Spinal cord (tissue), 10 donors: ENCODE measurements at regions not wholly inside any gene's neighbourhood (a gene's known extent, or its start where the extent isn't known, plus 50 kb on each side); places are given as distances from the start of the nearest gene placed in this dataset. TPM values are rescaled to one million over a fixed set of nuclear protein-coding genes. Genes with fewer than 3 reads are reported as not detected.

Experiments
- DNase-seq, 6 donors: peaks; one replicate each; pipeline versions ENCODE4 v3.0.0 to v3.0.0-alpha.2; 2013 to 2015; ENCODE audit warnings: low spot score in 6 of 6, low read depth in 4 of 6
- H3K27ac ChIP-seq: one replicate; pipeline ENCODE4 v1.5.1; 2013; ENCODE audit warnings: low read depth, low read length, control low read depth
- H3K27me3 ChIP-seq: one replicate; pipeline ENCODE4 v1.6.1; 2013; ENCODE audit warnings: low read length; ENCODE audit not compliant: control insufficient read depth, insufficient read depth
- H3K36me3 ChIP-seq: one replicate; pipeline ENCODE4 v1.6.1; 2013; ENCODE audit warnings: low read length; ENCODE audit not compliant: control insufficient read depth, insufficient read depth
- H3K4me1 ChIP-seq: one replicate; pipeline ENCODE4 v1.6.1; 2013; ENCODE audit warnings: low read length; ENCODE audit not compliant: control insufficient read depth, insufficient read depth
- H3K4me3 ChIP-seq: one replicate; pipeline ENCODE4 v1.5.1; 2013; ENCODE audit warnings: low read depth, low read length, control low read depth
- H3K9me3 ChIP-seq: one replicate; pipeline ENCODE4 v1.6.1; 2013; ENCODE audit warnings: low read length; ENCODE audit not compliant: control insufficient read depth, insufficient read depth
- WGBS: methylation state at CpG from one replicate; pipeline ENCODE4 v1.1.5; 2013; ENCODE audit warnings: missing lambda C conversion rate; ENCODE audit not compliant: insufficient coverage; 5-methylcytosine and 5-hydroxymethylcytosine counted together
- small RNA-seq: library from RNA; depleted of rRNA; stranded (forward); fragments of <200 nt; gene quantifications from one replicate; pipeline ENCODE3, GENCODE V24; 2014; ENCODE audit warnings: low replicate concordance
- donor health status: healthy.

DNA sequence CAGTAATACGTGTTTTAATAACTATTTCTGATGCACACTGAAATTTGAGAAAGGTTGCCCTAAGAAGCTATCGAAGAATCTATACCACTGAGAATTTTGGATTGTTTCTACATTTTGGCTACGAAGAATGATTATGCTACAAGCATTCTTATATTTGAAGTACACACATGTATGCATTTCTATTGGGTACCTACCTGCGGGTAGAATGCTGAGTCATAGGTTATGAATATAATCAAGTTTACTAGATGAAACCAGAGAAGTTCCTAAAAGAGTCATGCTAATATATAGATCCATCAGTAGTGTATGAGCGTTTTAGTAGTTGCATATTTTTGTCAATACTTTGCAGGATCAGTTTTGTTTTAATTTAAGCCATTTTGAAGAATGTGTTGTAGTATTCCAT, 62.0 kb upstream of the PCDH20 start:
- Histone ChIP-seq H3K27ac (no peak overlapping the region), H3K27me3 (no peaks in the 10 kb centered on the region), H3K9me3 (peaks cover 2% of the 10 kb centered on the region), H3K4me1 (no peaks in the 10 kb centered on the region), H3K36me3 (no peaks in the 10 kb centered on the region), H3K4me3 (no peak overlapping the region)
- WGBS = 100% methylated on average over 1 of the region's 5 CpGs
- DNase-seq = no peak

DNA sequence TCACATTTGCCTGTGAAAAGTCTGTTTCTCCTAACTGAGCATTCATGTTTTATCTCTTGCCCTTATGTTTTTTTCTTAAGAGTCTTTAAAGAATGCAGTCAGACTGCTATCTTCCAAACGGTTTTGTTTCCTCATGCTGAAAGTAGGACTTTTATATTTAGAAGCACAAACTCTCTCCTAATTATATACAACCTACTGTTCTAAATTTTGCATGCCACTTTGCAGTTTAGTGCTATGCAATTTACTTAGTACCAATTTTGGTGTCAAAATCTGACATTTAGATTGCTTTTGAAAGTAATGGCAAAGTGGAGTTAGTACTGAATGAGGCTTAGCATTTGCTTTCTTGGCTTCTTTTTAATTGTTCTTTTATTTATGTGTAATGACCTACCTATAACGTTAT, 55.1 kb upstream of the PCDH20 start:
- H3K9me3 ChIP-seq = no peaks in the 10 kb centered on the region
- H3K4me3 ChIP-seq = no peak overlapping the region
- 20% methylated on average over 1 of the region's 2 CpGs for WGBS
- H3K27me3 ChIP-seq = no peaks in the 10 kb centered on the region
- no peak overlapping the region for H3K27ac ChIP-seq
- DNase-seq = peak in 2 of 6 donors; percentile 11
- no peaks in the 10 kb centered on the region for H3K4me1 ChIP-seq
- no peaks in the 10 kb centered on the region for H3K36me3 ChIP-seq

DNA sequence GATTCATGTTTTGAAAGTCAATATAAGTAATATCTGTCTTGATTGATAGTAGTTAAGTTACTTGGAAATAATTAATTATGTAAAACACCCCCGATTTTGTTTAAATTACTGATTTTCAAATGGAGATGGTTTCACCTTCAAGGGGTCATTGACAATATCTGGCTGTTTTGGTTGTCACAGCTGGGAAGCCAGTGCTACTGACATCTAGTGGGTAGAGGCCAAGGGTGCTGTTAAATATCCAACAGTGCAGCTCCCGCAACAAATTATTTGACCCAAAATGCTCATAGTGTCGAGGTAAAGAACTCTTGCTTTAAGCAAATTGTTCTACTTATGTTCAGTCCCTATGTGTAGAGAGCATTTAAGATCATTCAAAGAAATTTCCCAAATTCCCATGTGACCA, 50.6 kb upstream of the PCDH20 start:
- H3K4me1 ChIP-seq = no peaks in the 10 kb centered on the region
- no peak overlapping the region for H3K27ac ChIP-seq
- no peaks in the 10 kb centered on the region for H3K36me3 ChIP-seq
- no CpG with 5 or more reads among the region's 3 CpGs for WGBS
- no peaks in the 10 kb centered on the region for H3K27me3 ChIP-seq
- no peaks in the 10 kb centered on the region for H3K9me3 ChIP-seq
- no peak for DNase-seq
- H3K4me3 ChIP-seq = no peak overlapping the region

Small RNA genes in the stretch of these regions (small RNA-seq; reads per million reads assigned to genes)
- gene AL353765.1 (not detected), gene AL356102.1 (not detected), gene MIR4704 (not detected), gene MIR548X2 (not detected), gene RNU6-81P (not detected)
